ENCODE measurements at regions not wholly inside any gene's neighbourhood (a gene's known extent, or its start where the extent isn't known, plus 50 kb on each side); places are given as distances from the start of the nearest gene placed in this dataset.

- TF ChIP-seq ATM (IDR thresholded peaks at IDR 0.05; ENCODE audit: borderline replicate concordance) (no peak), CTCF (CRISPR knock-in tag; IDR thresholded peaks at IDR 0.05) (no peak)
Measured at GRCh38 chr9:7313389-7313788, 486.2 kb downstream of the DMAC1 start.

All from HepG2 (cell line).